HG03442 (cell line): ENCODE measurements at regions not wholly inside any gene's neighbourhood (a gene's known extent, or its start where the extent isn't known, plus 50 kb on each side); places are given as distances from the start of the nearest gene placed in this dataset.
"Not testable (repeated sequence)": the region's sequence is repeated elsewhere in the genome, so short reads cannot be mapped to it uniquely, and the experiment has no call there.

Source experiments
- ATAC-seq: cut with Tn5 transposase; IDR thresholded peaks from one replicate; pipeline ENCODE4 v1.9.1; 2021; ENCODE audit warnings: mild to moderate bottlenecking, moderate library complexity; ENCODE audit not compliant: unreplicated experiment

DNA sequence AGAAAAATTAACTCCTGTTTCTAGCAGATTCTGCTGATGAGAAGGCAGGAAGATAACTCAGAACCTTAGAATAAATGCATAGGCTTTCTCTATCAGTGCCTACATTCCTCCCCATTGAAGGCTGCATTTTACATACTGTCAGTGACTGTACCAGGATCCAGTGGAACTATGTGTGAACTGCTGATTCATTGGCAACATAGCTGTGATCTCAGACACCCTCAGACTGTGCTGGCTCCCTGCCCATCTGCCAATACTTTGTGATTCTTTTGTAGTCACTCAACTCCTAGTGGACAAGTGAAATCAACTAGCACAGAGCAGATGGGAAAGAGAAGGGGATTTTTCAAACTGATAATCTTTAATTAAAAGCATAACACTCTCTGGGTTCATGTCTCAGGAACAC lies 375.8 kb downstream of the MDFIC start:
- no peak for ATAC-seq

DNA sequence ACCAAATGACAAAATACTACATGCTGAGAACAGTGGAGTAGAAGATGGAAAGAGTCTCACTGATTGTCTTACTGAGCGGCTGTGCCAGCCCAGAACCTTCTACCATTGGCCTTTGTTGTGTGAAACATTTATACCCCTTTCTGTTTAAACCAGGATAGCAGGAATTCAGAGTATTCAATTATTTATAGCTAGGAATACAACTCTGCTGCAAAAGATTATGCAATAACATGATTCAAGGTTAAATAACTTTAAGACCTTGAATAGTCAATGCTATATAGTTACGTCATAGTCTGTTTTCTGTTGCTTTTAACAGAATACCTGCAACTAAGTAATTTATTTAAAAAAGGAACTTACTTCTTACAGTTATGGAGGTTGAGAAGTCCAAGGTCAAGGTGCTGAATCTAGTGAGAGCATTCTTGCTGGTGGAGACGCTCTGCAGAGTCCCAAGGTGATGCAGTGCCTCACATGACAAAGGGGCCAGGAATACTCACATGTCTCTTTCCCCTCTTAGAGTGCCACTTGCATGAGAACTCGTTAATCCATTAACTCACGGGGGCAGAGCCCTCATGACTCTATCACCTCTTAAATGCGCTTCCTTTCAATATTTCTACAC lies 371.8 kb downstream of the MDFIC start:
- ATAC-seq = no peak

DNA sequence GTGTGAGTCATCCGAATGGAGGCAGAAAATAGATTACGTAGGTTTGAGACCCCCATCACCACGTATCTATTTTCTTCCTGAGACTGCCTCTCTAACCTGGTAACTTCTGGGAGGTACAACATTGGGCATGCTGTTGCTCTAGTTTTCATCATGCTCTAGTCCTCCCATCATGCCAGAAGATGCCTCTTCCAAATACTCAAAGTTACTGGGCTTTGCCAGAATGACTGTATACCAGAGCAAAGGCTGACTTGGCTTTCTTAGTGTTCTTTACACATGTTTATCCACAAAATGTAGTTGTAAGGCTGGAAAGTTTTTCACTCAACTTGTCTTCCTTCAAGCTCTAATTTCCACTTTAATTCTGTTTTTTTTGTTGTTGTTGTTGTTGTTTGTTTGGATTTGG lies 370.5 kb downstream of the MDFIC start:
- no peak for ATAC-seq

DNA sequence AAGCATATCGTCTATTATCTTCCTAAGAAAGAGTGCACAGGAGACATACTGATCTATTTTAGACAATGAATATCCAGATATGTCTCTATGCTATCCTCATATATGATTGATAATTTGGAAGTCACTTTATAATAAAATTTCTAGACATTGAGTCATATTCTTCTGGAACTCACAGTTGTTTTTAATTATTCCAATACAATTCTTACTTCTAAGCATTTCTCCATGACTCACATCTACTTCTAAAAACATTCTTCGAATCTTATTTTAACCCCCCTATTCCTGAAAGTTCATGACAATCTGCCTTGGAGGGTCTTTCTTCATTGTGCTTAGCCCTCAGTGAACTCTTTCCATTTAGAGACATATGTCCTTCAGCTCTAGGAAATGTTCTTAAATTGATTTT lies 368.1 kb downstream of the MDFIC start:
- ATAC-seq = no peak

DNA sequence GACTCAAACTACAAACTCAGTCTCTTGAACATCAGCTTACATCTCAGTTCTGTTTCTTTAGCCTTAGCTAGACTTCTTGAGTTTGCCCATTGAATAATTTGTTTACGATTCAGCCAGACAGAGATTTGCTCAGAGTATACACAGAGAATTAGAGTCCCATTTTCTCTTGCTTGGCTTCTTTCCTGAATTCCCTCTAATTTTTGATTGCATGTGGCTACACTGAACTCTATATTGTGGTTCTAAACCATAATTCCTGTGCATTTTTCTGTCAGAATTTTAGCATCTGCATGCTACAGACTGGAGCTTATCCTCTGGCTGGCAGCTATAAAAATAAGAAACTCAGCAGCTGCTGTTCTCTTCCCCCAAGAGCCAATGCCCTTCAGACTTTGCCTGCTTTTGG lies 354.9 kb downstream of the MDFIC start:
- ATAC-seq = no peak

DNA sequence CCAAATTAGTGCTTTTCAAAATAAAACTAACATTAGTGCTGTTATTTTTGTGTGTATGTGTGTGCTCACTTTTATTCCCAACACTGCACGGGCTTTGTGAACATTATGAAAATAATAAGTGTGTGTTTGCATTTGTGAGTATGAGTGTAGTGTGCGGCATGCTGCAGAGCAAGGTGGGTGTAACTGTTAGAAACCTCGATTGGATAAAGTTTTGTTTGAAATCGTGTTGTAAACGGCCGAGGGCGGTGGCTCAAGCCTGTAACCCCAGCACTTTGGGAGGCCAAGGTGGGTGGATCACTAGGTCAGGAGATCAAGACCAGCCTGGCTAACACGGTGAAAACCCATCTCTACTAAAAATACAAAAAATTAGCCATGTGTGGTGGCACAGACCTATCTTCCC lies 352.0 kb downstream of the MDFIC start:
- not testable (repeated sequence) for ATAC-seq

DNA sequence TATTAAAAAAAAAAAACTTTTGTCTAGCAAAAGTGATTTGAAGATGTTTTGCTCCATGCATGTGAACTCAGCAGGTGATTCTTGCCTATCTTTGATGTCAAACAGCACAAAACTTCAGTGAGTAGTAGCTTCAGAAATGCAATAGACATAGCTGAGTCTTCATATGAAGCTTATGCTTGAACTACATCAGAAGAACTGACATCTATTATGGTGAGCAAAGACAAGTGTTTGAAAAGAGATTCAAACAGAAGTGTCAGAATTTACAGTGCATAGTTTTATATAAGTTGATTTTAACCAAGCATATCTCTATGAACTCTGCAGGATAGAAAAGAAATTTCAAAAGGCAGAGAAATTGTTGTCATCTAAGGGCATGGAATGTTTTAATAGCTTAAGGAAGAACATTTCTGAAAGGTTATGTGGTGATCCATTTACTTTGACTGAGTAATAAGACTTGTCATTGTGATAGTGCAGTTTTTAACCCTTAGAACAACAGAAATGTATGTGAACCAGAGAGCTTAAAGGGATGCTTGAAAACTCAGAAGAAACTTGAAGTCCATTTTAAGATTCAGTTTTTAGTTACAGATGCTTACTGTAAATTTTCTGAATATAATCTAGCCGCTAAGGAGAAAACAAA lies 351.4 kb downstream of the MDFIC start:
- ATAC-seq = no peak

DNA sequence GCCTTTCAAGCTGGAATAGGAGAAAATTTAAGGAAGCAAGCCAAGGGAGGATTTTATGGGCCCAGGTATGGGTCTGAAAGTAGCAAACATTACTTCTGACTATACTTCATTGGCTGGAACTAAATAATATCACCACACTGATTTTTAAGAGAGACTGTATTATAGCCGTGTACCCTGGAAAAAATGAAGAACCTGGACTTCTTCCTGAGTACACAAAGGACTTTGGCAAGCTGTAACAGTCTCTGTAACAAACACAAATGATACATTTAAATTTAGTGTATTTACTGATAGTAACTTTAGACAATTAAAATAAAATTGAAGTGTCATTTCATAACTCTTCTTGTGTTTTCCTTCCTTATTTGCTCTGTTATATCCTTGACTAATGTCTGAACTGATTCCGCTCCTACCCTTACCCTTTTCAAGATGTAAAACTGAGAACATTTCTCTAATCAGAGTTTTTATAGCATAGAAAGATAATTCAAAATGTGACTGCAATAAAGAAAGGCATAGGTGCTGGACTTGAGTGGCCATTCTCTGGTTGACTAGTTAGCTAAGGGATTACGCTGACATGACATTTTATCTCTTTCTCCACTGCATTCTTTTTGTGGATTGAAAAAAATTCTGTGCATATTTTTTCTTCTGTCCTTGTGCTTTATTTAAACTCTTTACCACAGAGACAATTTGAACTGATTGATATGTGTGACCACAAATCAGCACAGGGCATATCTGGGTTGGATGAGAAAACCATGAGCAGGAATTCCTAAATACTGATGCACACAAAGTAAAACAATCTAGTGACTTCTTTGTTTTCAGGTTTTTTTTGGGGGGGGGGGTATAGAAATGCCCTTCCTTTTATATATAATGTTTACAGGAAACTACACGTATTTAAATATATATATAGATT lies 349.7 kb downstream of the MDFIC start:
- no peak for ATAC-seq

DNA sequence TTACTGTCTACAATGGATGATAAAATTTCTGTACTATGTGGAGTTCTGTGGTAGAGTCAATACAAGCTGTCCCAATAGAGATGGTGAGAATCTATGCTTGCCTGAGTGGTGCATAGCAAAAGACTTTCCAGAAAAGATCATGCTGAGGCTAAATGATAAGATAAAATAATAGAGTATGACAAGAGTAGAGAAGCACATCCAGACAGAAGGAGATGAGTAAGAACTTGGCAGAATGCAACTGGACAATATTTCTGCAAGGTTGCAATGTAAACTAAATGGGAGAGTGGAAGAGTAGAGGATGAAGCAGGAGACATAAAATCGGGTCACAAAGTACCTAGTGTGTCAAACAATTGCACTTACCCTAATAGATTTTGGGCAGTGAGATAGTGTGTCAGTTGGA lies 347.6 kb downstream of the MDFIC start:
- no peak for ATAC-seq

DNA sequence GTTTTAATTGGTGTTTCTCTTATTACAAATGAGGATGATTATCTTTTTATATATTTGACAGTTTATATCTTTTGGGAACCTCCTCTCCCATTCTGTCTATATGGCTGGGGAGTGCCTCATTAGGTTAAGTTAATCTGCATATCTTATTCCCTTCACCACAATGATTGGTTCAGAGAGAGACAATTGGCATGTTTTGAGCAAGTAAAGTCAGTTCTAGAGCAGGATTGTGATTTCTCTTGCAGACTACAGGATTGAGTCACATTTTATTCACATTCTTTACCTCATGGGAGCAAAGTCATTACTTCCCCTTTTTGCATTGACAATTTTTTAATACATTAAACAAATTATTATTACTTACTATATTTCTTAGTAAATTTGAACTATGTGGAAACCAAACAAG lies 345.6 kb downstream of the MDFIC start:
- peak; percentile 66 for ATAC-seq

DNA sequence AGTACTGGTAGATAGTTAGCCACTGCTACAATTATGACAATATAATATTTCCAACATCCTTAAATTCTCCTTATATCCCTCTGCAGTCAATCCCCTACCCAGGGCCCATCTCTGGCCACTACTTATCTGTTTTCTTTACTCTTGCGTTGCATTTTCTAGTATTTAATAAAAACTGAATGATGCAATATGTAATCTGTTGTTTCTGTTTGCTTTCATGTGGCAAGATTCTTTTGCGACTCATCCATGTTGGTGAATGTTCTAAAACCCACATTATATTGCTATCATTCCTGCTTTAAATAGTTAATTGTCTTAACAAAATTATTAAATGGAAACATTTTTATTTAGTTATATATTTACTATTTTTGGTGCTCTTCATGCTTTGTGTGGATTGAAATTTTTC lies 338.5 kb downstream of the MDFIC start:
- no peak for ATAC-seq

DNA sequence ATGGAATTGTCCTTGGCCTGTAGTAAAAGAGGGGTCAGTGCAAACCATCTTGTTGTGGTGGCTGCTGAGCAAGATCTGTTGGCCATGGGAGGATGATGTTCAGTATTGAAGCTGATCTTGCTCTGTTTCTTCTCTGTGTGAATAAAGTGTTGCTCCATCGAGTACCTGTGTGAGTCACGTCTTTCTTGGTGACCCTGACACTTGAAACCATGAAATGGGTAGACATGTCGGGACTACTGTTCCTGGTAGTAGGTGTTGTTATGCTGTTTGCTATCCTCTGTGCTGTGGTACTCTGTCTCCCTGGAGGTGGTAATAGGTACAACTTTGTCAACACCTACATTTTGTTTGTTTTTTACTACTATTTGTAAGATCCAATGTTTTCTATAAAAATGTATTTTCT lies 330.6 kb downstream of the MDFIC start:
- no peak for ATAC-seq

DNA sequence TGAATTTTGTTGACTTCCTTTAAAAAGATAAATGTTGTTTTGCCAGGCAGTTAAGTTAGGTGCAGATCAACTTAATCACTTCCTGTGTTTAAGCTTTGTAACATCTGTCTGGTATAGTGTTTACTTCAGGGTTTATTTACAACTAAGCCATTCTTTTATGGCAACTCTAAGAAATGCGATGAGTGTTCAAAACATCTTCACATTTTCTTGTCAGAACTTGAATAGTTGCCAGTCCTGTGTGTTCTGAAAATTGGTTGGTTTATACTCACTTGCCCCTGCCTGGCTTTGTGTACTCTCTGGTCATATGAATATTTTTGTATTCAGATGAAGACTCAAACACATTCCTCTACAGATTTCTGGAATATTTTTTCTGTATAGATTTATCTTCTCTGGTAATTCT lies 327.2 kb downstream of the MDFIC start:
- ATAC-seq = no peak

DNA sequence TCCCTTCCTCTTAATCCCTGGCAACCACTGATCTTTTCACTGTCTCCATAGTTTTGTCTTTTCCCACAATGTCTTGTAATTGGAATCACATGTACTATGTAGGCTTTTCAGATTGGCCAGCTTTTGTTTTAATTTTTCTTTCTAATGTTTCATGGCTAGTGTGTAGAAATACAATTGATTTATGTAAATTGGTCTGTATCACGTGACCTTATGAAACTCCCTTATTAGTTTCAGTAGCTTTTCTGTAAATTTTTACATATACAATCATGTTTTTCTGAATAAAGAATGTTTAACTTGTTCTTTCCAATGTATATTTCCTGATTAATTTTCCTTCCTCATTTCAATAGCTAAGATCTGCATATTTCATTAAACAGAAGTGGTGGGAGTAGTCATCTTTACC lies 319.3 kb downstream of the MDFIC start:
- no peak for ATAC-seq

DNA sequence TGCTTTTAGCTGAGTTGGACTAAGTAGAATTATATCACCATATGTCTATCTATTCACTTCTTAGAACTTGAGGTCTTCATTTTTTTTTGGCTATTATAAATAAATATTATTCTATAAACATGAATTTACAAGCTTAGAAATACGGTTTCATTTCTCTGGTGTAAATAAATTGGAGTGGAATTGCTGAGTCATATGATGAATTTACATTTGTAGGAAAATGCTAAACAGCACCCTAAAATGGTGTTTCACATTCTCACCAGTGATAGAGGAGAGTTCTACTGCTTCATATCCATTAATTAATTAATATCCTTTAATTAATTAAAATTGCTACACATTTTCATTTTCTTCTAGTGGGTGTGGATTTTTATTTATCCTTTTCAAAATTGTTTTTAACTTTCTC lies 318.3 kb downstream of the MDFIC start:
- ATAC-seq = no peak

DNA sequence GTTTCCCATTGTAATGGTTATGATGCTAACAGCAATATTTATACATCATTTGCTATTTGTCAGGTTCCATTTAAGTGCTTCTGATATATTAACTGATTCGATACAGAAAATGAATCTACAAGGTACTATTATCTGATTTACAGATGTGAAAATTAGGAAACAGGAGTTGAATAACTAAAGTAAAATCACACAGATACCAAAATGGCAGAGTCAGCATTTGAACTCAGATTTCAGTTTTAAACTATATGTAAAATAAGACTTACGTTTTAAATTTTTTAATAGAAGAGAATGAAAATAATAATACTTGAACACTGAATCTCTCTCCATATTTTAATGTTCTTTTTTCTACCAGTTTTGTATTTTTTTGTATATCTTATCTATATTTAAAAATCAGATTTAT lies 313.2 kb downstream of the MDFIC start:
- no peak for ATAC-seq

DNA sequence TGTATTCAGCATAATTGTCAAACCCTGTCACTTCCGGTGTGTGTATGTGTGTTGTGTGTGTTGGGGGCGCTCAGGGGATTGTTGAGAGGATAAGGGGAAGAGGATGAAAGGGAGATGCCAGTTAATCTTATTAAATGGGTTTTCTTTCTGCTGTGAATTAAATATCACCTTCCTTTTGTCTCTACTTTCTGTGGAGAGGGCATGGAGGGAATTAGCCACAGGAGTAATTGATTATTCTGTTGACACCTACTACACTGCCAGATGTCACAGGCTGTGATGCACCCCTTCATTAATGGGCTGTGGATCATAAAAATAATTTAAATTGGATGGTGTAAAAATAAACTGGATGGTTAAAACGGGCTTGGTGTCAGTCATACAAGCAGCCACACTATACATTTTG lies 311.9 kb downstream of the MDFIC start:
- ATAC-seq = no peak

DNA sequence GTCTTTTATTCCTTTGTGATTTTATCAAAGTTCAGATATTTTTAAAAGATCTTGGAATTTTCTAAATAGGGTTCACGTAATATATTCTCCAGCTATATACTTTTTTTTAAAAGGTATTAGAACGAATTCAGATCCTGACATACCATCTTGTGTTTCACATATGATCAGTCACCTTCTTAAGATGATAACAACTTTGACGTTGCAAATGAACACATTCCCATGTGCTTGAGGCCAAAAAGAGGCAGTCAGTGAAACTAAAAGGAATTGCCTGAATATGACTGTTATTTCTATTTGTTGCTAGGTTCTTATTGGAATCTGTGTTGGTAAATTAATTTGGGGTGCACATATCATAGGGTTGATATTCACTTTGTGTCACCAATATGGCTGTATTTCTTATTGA lies 310.1 kb downstream of the MDFIC start:
- no peak for ATAC-seq

DNA sequence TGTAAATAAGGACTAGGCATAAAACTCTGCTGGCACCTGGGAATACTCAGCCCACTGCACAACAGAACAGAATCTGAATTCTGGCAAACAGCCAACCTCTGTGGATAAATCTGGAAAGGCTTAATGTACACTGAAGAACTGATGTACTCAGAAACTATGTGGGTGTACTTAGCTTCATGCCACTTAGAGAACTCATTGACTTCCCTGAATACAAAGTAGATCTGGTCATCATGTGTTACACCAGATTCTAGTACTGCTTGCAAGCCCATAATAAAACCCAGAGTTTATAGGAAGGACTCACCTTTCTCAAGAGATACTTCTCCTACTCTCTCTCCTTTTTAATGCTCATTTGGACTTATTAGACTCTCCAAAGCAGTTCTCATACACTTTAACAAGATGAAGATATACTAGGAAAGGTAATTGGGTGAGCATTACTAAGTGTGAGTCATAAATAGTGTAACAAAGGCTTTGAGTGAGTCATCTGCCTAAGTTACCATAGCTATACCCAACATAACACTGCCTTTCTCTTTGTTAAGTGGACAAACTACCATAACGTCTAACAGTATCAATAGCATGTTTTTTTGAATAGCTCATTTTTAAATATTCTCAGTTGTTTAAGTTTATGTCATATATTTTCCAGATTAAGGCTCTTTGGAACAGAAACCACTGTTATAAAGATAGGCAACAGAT lies 309.1 kb downstream of the MDFIC start:
- peak; percentile 88 for ATAC-seq

DNA sequence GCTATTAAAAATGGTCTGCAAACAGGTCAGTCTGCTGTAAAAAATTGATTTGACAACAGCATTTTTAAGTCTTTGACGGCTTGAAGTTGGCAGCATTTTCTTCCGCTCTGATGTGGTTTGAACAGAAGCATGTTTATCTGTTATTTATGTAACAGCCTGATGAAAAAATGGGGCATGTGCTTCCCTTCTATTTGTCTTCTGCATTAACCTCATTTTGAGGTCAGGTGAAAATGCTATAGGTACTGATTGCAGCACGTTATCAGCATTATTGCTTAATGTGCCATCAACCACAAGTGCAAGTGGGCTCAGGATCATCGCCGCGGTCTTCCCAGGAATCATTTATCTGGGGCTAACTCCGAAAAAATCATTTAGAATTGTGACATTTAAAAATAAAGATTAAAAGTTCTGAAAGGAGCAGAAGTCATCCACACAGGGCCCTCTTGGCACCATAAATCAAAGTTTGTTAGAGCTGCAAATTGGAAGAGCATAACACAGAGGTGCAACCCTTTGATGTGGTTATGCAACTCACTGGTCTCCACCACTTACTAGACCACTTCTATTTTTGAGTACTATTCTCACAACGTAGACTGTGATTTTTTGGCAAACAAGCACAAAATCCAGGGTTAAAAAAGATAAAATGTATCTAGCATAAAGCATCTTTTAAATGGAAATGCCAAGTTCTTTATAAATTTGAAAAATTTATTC lies 307.7 kb downstream of the MDFIC start:
- peak; percentile 46 for ATAC-seq
